Natural killer cell treated with Interleukin-12 subunit alpha and Interleukin-12 subunit beta and Interleukin-15 and Interleukin-18, amount 100 ng/mL, for 72 hours (primary cell): ENCODE measurements at regions not wholly inside any gene's neighbourhood (a gene's known extent, or its start where the extent isn't known, plus 50 kb on each side); places are given as distances from the start of the nearest gene placed in this dataset.

Experiments used
- ATAC-seq, 2 donors: fragments of 150-1000 bp; cut with Tn5 transposase in 1 of 2; sonication (Bioruptor Pico), chemical (Tn5 transposase) in 1 of 2; 2 replicates each; pipeline ENCODE4 v1.10.0; 2021
- DNase-seq: peaks from one replicate; pipeline ENCODE4 v3.0.0; 2022; ENCODE audit warnings: low spot score
- H3K27ac Mint-ChIP-seq, 2 donors: 1 replicate in 1 of 2; 2 replicates in 1 of 2; pipeline ENCODE4 v1.8.0; 2022; ENCODE audit warnings: mixed read lengths in 2 of 2, mild to moderate bottlenecking in 1 of 2, moderate library complexity in 1 of 2
- H3K27me3 Mint-ChIP-seq, 2 donors: 1 replicate in 1 of 2; 2 replicates in 1 of 2; pipeline ENCODE4 v1.8.0; 2022; ENCODE audit warnings: mixed read lengths in 2 of 2
- H3K36me3 Mint-ChIP-seq: one replicate; pipeline ENCODE4 v1.8.0; 2022; ENCODE audit warnings: mixed read lengths
- H3K4me1 Mint-ChIP-seq, 2 donors: 1 replicate in 1 of 2; 2 replicates in 1 of 2; pipeline ENCODE4 v1.8.0; 2022; ENCODE audit warnings: low read depth in 2 of 2, mixed read lengths in 2 of 2, mild to moderate bottlenecking in 1 of 2
- H3K4me3 Mint-ChIP-seq: one replicate; pipeline ENCODE4 v1.8.0; 2022; ENCODE audit warnings: mixed read lengths
- H3K9me3 Mint-ChIP-seq: 2 replicates; pipeline ENCODE4 v1.8.0; 2022; ENCODE audit warnings: mixed read lengths

- DNase-seq (no peak), ATAC-seq (no peak)
- H3K9me3 Mint-ChIP-seq = peaks cover 13% of the 10 kb centered on the region
- no peak overlapping the region for H3K27ac Mint-ChIP-seq
- H3K4me1 Mint-ChIP-seq = no peaks in the 10 kb centered on the region
- H3K36me3 Mint-ChIP-seq = no peaks in the 10 kb centered on the region
- no peak overlapping the region for H3K4me3 Mint-ChIP-seq
- no peaks in the 10 kb centered on the region for H3K27me3 Mint-ChIP-seq
These were observed 261.0 kb downstream of the PDGFC start for GRCh38 chr4:156710365-156711192.

GRCh38 chr4:156705311-156705710, 266.3 kb downstream of the PDGFC start:
- H3K9me3 Mint-ChIP-seq = peaks cover 7% of the 10 kb centered on the region
- no peak overlapping the region for H3K27ac Mint-ChIP-seq

DNA sequence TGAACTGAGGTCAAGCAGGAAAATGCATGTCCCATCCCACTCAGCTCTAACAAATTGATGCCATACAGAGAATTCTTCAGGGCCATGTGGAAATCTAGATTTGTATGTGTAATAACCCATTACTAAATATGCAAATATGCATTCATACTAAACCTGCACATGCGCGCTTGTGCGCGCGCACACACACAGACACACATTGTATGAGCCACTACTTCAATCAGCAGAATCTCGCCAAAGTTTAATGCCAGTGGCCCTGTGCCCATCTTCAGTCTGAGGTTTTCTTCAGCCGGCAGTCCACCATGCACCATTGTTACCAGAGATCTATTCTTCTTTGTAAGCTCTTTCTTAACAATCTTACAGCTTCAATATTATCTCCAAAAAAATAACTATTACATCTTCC, 276.4 kb downstream of the PDGFC start:
- ATAC-seq (no peak), DNase-seq (no peak)
- Mint-ChIP-seq H3K27ac (no peak overlapping the region), H3K9me3 (peaks cover 13% of the 10 kb centered on the region), H3K27me3 (no peaks in the 10 kb centered on the region), H3K4me1 (no peaks in the 10 kb centered on the region), H3K4me3 (no peak overlapping the region), H3K36me3 (peaks cover 5% of the 10 kb centered on the region)

More at GRCh38 chr4:156705311-156705710, 266.3 kb downstream of the PDGFC start:
- DNase-seq = no peak
- no peak for ATAC-seq
- Mint-ChIP-seq H3K4me3 (no peak overlapping the region), H3K36me3 (no peaks in the 10 kb centered on the region), H3K27me3 (no peaks in the 10 kb centered on the region), H3K4me1 (no peaks in the 10 kb centered on the region)

GRCh38 chr4:156694413-156694812, 277.2 kb downstream of the PDGFC start:
- DNase-seq (no peak), ATAC-seq (no peak)
- Mint-ChIP-seq H3K36me3 (peaks cover 5% of the 10 kb centered on the region), H3K27ac (no peak overlapping the region), H3K4me3 (no peak overlapping the region), H3K9me3 (peaks cover 13% of the 10 kb centered on the region), H3K27me3 (no peaks in the 10 kb centered on the region), H3K4me1 (no peaks in the 10 kb centered on the region)

- Mint-ChIP-seq H3K4me3 (no peak overlapping the region), H3K9me3 (peaks cover 10% of the 10 kb centered on the region), H3K4me1 (no peaks in the 10 kb centered on the region), H3K36me3 (peaks cover 5% of the 10 kb centered on the region), H3K27me3 (no peaks in the 10 kb centered on the region), H3K27ac (no peak overlapping the region)
- DNase-seq = no peak
- ATAC-seq = no peak
These were observed 278.0 kb downstream of the PDGFC start for GRCh38 chr4:156693557-156693956.

- Mint-ChIP-seq H3K27me3 (no peaks in the 10 kb centered on the region), H3K4me3 (no peak overlapping the region), H3K36me3 (peaks cover 5% of the 10 kb centered on the region), H3K27ac (no peak overlapping the region), H3K9me3 (peaks cover 10% of the 10 kb centered on the region), H3K4me1 (no peaks in the 10 kb centered on the region)
- DNase-seq (no peak), ATAC-seq (no peak)
These were observed 279.6 kb downstream of the PDGFC start for GRCh38 chr4:156692016-156692415.

DNA sequence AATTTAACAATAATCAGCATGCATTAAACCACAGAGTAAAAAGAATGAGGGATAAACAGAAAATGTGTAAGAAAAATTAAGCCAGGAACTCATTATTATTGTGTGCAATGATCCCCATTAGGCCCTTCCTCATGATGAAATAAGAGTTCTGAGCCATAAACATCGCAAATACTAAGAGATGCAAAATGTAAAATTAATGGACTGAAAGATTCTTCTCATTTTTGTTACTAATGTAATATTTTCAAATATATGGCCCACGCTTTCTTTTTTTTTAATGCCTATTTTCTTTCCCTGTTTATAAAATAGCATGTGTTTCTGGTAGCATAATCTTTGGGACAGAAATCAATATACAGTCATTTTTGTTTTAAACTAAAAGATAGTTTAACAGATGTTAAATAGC, 281.0 kb downstream of the PDGFC start:
- peaks cover 4% of the 10 kb centered on the region for H3K36me3 Mint-ChIP-seq
- no peak overlapping the region for H3K4me3 Mint-ChIP-seq
- no peak overlapping the region for H3K27ac Mint-ChIP-seq
- no peaks in the 10 kb centered on the region for H3K27me3 Mint-ChIP-seq
- ATAC-seq (no peak), DNase-seq (no peak)
- H3K9me3 Mint-ChIP-seq = peaks cover 9% of the 10 kb centered on the region
- no peaks in the 10 kb centered on the region for H3K4me1 Mint-ChIP-seq

- no peaks in the 10 kb centered on the region for H3K27me3 Mint-ChIP-seq
- no peaks in the 10 kb centered on the region for H3K4me1 Mint-ChIP-seq
- no peak for DNase-seq
- H3K4me3 Mint-ChIP-seq = no peak overlapping the region
- H3K9me3 Mint-ChIP-seq = peaks cover 7% of the 10 kb centered on the region
- H3K36me3 Mint-ChIP-seq = no peaks in the 10 kb centered on the region
- no peak for ATAC-seq
- H3K27ac Mint-ChIP-seq = no peak overlapping the region
These were observed 285.5 kb downstream of the PDGFC start for GRCh38 chr4:156686120-156686519.

- H3K27ac Mint-ChIP-seq = no peak overlapping the region
- peaks cover 7% of the 10 kb centered on the region for H3K9me3 Mint-ChIP-seq
- H3K4me3 Mint-ChIP-seq = no peak overlapping the region
- H3K4me1 Mint-ChIP-seq = no peaks in the 10 kb centered on the region
- H3K27me3 Mint-ChIP-seq = no peaks in the 10 kb centered on the region
- no peaks in the 10 kb centered on the region for H3K36me3 Mint-ChIP-seq
- no peak for DNase-seq
- ATAC-seq = no peak
These were observed 286.3 kb downstream of the PDGFC start for GRCh38 chr4:156685308-156685707.

- Mint-ChIP-seq H3K4me1 (no peaks in the 10 kb centered on the region), H3K36me3 (no peaks in the 10 kb centered on the region), H3K4me3 (no peak overlapping the region), H3K27ac (no peak overlapping the region), H3K27me3 (no peaks in the 10 kb centered on the region), H3K9me3 (peaks cover 15% of the 10 kb centered on the region)
- no peak for DNase-seq
- ATAC-seq = no peak
These were observed 293.9 kb downstream of the PDGFC start for GRCh38 chr4:156677656-156678055.

DNA sequence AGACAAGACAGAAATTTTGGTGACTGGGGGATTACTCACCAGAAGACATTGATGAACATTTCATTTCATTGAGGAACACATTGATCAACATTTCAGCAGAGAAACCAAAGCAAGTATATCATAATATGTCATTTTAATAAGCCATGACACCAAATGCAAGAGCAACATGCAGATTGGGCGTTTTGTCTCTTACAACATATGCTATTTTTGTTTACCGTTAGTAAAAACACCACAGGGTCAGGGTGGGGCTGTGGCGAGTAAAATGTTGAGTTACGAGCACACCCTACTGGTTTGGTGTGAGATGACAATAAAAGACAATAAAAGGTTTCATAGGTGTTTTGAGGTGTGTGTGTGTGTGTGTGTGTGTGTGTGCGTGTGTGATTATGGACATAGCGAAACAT, 294.5 kb downstream of the PDGFC start:
- no peaks in the 10 kb centered on the region for H3K4me1 Mint-ChIP-seq
- H3K27me3 Mint-ChIP-seq = no peaks in the 10 kb centered on the region
- H3K9me3 Mint-ChIP-seq = peaks cover 15% of the 10 kb centered on the region
- DNase-seq = no peak
- no peak overlapping the region for H3K4me3 Mint-ChIP-seq
- H3K36me3 Mint-ChIP-seq = no peaks in the 10 kb centered on the region
- no peak overlapping the region for H3K27ac Mint-ChIP-seq
- ATAC-seq = no peak

DNA sequence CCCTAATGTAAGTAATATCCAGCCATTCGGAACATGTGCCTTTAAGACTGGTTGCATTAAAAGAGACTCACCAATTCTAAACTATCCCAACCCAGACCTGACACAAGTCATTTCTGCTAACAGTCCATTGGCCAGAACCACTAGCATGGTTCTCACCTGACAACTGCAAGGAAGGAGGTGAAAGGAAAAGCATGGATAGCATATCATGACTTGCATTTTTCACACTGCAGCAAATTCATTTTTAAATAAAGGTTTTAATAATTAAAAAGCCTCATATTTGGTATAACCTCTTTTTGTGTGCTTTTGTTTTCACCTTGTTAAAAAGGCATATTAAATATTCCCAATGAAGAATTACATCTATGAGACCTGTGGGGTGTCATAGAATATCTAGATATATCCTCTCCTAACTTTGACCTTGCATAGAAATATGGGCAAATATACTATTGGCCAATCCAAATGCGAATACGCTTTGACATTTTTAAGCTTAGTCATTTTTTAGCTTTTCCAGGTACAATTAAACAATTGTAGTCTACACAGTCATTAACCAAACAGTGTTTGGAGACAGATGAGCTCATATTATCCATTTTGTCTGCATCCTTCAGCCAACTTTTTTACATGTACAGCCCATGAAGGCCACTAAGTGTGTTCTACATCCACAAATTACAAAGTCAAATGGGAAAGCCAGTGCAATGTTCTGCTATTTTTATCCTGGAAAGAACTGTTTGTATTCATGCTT, 295.3 kb downstream of the PDGFC start:
- Mint-ChIP-seq H3K36me3 (no peaks in the 10 kb centered on the region), H3K27me3 (no peaks in the 10 kb centered on the region)
- DNase-seq = no peak

GRCh38 chr4:156673483-156673882, 298.1 kb downstream of the PDGFC start:
- Mint-ChIP-seq H3K4me1 (no peaks in the 10 kb centered on the region), H3K36me3 (no peaks in the 10 kb centered on the region), H3K27ac (no peak overlapping the region), H3K27me3 (no peaks in the 10 kb centered on the region), H3K4me3 (no peak overlapping the region), H3K9me3 (peaks cover 8% of the 10 kb centered on the region)
- no peak for ATAC-seq
- DNase-seq = no peak

More for the DNA sequence above, 295.3 kb downstream of the PDGFC start:
- H3K4me1 Mint-ChIP-seq = no peaks in the 10 kb centered on the region
- no peak overlapping the region for H3K4me3 Mint-ChIP-seq
- no peak overlapping the region for H3K27ac Mint-ChIP-seq
- H3K9me3 Mint-ChIP-seq = peaks cover 11% of the 10 kb centered on the region
- ATAC-seq = no peak

GRCh38 chr4:156672492-156673305, 298.9 kb downstream of the PDGFC start:
- H3K27ac Mint-ChIP-seq = no peak overlapping the region
- H3K4me1 Mint-ChIP-seq = no peaks in the 10 kb centered on the region
- peaks cover 8% of the 10 kb centered on the region for H3K9me3 Mint-ChIP-seq
- DNase-seq = no peak
- no peak for ATAC-seq
- no peak overlapping the region for H3K4me3 Mint-ChIP-seq
- H3K27me3 Mint-ChIP-seq = no peaks in the 10 kb centered on the region
- H3K36me3 Mint-ChIP-seq = no peaks in the 10 kb centered on the region
